ENCODE measurements at regions not wholly inside any gene's neighbourhood (a gene's known extent, or its start where the extent isn't known, plus 50 kb on each side); places are given as distances from the start of the nearest gene placed in this dataset.

DNA sequence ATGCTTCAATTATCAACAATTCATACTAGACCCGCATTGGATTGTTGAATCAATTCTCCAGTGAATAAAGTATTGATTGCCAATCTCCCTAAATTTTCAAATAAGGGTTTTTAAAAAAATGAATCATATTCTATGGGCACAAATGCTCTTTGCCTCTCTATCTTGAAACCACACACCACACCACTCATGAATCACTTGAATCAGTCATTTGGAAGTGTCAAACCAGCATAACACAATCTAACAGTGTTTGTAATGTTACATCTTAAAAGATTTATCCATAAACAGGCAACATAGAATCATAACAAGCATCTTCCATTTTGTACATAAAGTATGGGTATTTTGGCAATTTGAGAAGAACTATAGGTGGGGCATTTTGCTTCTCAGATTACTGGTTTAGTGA lies 219.5 kb upstream of the MIR17HG start:
- TF ChIP-seq, protein P1, sequence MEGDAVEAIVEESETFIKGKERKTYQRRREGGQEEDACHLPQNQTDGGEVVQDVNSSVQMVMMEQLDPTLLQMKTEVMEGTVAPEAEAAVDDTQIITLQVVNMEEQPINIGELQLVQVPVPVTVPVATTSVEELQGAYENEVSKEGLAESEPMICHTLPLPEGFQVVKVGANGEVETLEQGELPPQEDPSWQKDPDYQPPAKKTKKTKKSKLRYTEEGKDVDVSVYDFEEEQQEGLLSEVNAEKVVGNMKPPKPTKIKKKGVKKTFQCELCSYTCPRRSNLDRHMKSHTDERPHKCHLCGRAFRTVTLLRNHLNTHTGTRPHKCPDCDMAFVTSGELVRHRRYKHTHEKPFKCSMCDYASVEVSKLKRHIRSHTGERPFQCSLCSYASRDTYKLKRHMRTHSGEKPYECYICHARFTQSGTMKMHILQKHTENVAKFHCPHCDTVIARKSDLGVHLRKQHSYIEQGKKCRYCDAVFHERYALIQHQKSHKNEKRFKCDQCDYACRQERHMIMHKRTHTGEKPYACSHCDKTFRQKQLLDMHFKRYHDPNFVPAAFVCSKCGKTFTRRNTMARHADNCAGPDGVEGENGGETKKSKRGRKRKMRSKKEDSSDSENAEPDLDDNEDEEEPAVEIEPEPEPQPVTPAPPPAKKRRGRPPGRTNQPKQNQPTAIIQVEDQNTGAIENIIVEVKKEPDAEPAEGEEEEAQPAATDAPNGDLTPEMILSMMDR (IDR thresholded peaks at IDR 0.05), result no peak
- TF ChIP-seq POLR2A (IDR thresholded peaks at IDR 0.05) (no peak), POLR2AphosphoS5 (IDR thresholded peaks at IDR 0.05) (no peak)

Data from prostate gland (tissue), 2 donors.